H54 (cell line): ENCODE measurements at regions not wholly inside any gene's neighbourhood (a gene's known extent, or its start where the extent isn't known, plus 50 kb on each side); places are given as distances from the start of the nearest gene placed in this dataset.

Experiments used
- DNase-seq: peaks from one replicate; pipeline ENCODE4 v3.0.0; 2011; ENCODE audit warnings: low spot score, mixed read lengths; ENCODE audit not compliant: insufficient read length
- FAIRE-seq: peaks from 3 replicates; lab custom pipeline; 2011; peaks lifted over from hg19 to GRCh38; lab: Jason Lieb, UNC
- POLR2A ChIP-seq: IDR thresholded peaks from 2 replicates; pipeline ENCODE4 v1.6.1; 2011; ENCODE audit warnings: low read depth, mild to moderate bottlenecking, low read length

GRCh38 chr22:49323751-49324415 lies 503.8 kb downstream of the BRD1 start:
- TF ChIP-seq POLR2A = no peak
- DNase-seq (no peak), FAIRE-seq (no peak)

GRCh38 chr22:49322861-49323622 lies 504.6 kb downstream of the BRD1 start:
- DNase-seq (no peak), FAIRE-seq (no peak)
- no peak for TF ChIP-seq POLR2A

- TF ChIP-seq POLR2A = no peak
- FAIRE-seq = no peak
- DNase-seq = no peak
Measured at GRCh38 chr22:49322231-49322630, 505.4 kb downstream of the BRD1 start.

- DNase-seq (no peak), FAIRE-seq (no peak)
- TF ChIP-seq POLR2A = no peak
Measured at GRCh38 chr22:49321477-49322055, 506.1 kb downstream of the BRD1 start.

- no peak for FAIRE-seq
- no peak for TF ChIP-seq POLR2A
- DNase-seq = no peak
Measured at GRCh38 chr22:49320714-49321476, 506.8 kb downstream of the BRD1 start.

GRCh38 chr22:49317369-49317768 lies 510.3 kb downstream of the BRD1 start:
- FAIRE-seq (no peak), DNase-seq (no peak)
- TF ChIP-seq POLR2A = no peak

GRCh38 chr22:49312601-49313000 lies 515.1 kb downstream of the BRD1 start:
- TF ChIP-seq POLR2A = no peak
- DNase-seq (no peak), FAIRE-seq (no peak)

GRCh38 chr22:49310354-49310753 lies 517.3 kb downstream of the BRD1 start:
- FAIRE-seq (no peak), DNase-seq (no peak)
- TF ChIP-seq POLR2A = no peak

GRCh38 chr22:49308300-49308699 lies 519.4 kb downstream of the BRD1 start:
- FAIRE-seq (no peak), DNase-seq (no peak)
- TF ChIP-seq POLR2A = no peak

GRCh38 chr22:49307870-49308269 lies 519.8 kb downstream of the BRD1 start:
- DNase-seq (no peak), FAIRE-seq (no peak)
- no peak for TF ChIP-seq POLR2A

GRCh38 chr22:49307481-49307830 lies 520.2 kb downstream of the BRD1 start:
- FAIRE-seq = no peak
- no peak for DNase-seq
- TF ChIP-seq POLR2A = no peak

GRCh38 chr22:49306632-49307480 lies 520.8 kb downstream of the BRD1 start:
- no peak for TF ChIP-seq POLR2A
- FAIRE-seq = no peak
- no peak for DNase-seq

- DNase-seq (no peak), FAIRE-seq (no peak)
- no peak for TF ChIP-seq POLR2A
Measured at GRCh38 chr22:49305966-49306631, 521.6 kb downstream of the BRD1 start.
